ENCODE measurements at regions not wholly inside any gene's neighbourhood (a gene's known extent, or its start where the extent isn't known, plus 50 kb on each side); places are given as distances from the start of the nearest gene placed in this dataset.

GRCh38 chrX:117327373-117327772, 789.2 kb downstream of the KLHL13 start:
- in situ Hi-C loops (cut with HindIII; ENCODE audit: low pct_ligation_motif_present, low pct_unique_long_range_greater_than_20kb, low sequenced_read_pairs): no loop called here
- DNase-seq: no peak

- in situ Hi-C loops (cut with HindIII; ENCODE audit: low pct_ligation_motif_present, low pct_unique_long_range_greater_than_20kb, low sequenced_read_pairs): no loop called here
Observed at GRCh38 chrX:117325706-117326105, 790.9 kb downstream of the KLHL13 start.

GRCh38 chrX:117305168-117305766, 811.3 kb downstream of the KLHL13 start:
- DNase-seq: no peak
- in situ Hi-C loops (cut with HindIII; ENCODE audit: low pct_ligation_motif_present, low pct_unique_long_range_greater_than_20kb, low sequenced_read_pairs): no loop called here

More at GRCh38 chrX:117325706-117326105, 790.9 kb downstream of the KLHL13 start:
- no peak for DNase-seq

GRCh38 chrX:117301086-117301485, 815.5 kb downstream of the KLHL13 start:
- in situ Hi-C loops (cut with HindIII; ENCODE audit: low pct_ligation_motif_present, low pct_unique_long_range_greater_than_20kb, low sequenced_read_pairs): no loop called here
- DNase-seq: no peak

GRCh38 chrX:117291760-117292159, 824.9 kb downstream of the KLHL13 start:
- no peak for DNase-seq
- in situ Hi-C loops (cut with HindIII; ENCODE audit: low pct_ligation_motif_present, low pct_unique_long_range_greater_than_20kb, low sequenced_read_pairs): no loop called here

- no peak for DNase-seq
- in situ Hi-C loops (cut with HindIII; ENCODE audit: low pct_ligation_motif_present, low pct_unique_long_range_greater_than_20kb, low sequenced_read_pairs): no loop called here
Observed at GRCh38 chrX:117274965-117275364, 812.2 kb upstream of the CT83 start.
